ENCODE measurements at regions not wholly inside any gene's neighbourhood (a gene's known extent, or its start where the extent isn't known, plus 50 kb on each side); places are given as distances from the start of the nearest gene placed in this dataset.

DNA sequence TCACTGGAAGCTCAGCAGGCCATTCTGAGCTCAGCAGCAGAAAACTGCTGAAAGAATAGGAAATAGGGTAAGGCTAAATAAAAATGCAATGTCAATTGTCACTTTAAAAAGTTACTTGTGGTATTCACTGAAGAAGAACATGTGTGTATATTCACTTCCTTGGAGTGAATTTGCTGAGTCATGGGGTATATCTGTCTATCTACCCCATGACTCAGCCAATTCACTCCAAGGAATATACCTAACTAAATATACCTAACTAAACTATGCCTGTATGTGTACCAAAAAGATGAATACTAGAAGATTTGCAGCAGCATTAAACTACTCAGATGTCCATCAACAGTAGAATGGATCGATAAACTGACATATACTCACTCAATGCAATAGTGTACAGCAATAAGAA lies 69.5 kb upstream of the KCNAB1 start:
- ChIA-PET CTCF (no interaction called here), POLR2A (no interaction called here)
- Mint-ChIP-seq H3K4me1 (ENCODE audit: low read depth, unreplicated experiment) (no peaks in the 10 kb centered on the region), H3K4me3 (ENCODE audit: unreplicated experiment) (no peak overlapping the region), H3K9me3 (ENCODE audit: unreplicated experiment) (peaks cover 14% of the 10 kb centered on the region), H3K36me3 (ENCODE audit: insufficient read depth, unreplicated experiment) (no peaks in the 10 kb centered on the region), H3K27me3 (ENCODE audit: insufficient read depth, unreplicated experiment) (peaks cover 2% of the 10 kb centered on the region), H3K27ac (ENCODE audit: unreplicated experiment) (no peak overlapping the region)
- H3K36me3 ChIP-seq (ENCODE audit: control insufficient read depth, insufficient read depth, low read length) = no peaks in the 10 kb centered on the region
- no peak overlapping the region for H3K4me3 ChIP-seq (ENCODE audit: low read depth, low read length)
- intact Hi-C loops (cut with micrococcal nuclease; ENCODE audit: unreplicated experiment) = no loop called here
- TF ChIP-seq, protein P1, sequence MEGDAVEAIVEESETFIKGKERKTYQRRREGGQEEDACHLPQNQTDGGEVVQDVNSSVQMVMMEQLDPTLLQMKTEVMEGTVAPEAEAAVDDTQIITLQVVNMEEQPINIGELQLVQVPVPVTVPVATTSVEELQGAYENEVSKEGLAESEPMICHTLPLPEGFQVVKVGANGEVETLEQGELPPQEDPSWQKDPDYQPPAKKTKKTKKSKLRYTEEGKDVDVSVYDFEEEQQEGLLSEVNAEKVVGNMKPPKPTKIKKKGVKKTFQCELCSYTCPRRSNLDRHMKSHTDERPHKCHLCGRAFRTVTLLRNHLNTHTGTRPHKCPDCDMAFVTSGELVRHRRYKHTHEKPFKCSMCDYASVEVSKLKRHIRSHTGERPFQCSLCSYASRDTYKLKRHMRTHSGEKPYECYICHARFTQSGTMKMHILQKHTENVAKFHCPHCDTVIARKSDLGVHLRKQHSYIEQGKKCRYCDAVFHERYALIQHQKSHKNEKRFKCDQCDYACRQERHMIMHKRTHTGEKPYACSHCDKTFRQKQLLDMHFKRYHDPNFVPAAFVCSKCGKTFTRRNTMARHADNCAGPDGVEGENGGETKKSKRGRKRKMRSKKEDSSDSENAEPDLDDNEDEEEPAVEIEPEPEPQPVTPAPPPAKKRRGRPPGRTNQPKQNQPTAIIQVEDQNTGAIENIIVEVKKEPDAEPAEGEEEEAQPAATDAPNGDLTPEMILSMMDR (IDR thresholded peaks at IDR 0.05; ENCODE audit: insufficient read depth in 1 of 2, low read depth in 1 of 2, low read length in 1 of 2, severe bottlenecking in 1 of 2, unreplicated experiment in 1 of 2) = no peak
- H3K4me1 ChIP-seq = no peaks in the 10 kb centered on the region
- H3K27me3 ChIP-seq (replicated peaks; ENCODE audit: control insufficient read depth, insufficient read depth, low read length) = no peaks in the 10 kb centered on the region
- H3K9me3 ChIP-seq = peaks cover 9% of the 10 kb centered on the region; the same call in 1 of the 2 replicates
- no TSS peak for BruUV-seq (replicated peaks)
- DNase-seq = no peak

DNA sequence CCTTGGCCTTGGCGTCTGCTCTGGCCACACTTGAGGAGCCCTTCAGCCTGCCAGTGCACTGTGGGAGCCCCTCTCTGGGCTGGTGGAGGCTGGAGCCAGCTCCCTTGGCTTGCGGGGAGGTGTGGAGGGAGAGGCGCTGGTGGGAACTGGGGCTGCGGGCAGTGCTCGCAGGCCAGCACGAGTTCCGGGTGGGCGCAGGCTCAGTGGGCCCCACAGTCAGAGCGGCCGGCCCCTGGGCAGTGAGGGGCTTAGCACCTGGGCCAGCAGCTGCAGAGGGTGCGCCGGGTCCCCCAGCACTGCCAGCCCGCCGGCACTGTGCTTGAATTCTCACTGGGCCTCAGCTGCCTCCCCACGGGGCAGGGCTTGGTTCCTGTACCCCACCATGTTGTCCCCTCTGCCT lies 68.7 kb upstream of the KCNAB1 start:
- Mint-ChIP-seq H3K9me3 (ENCODE audit: unreplicated experiment) (peaks cover 14% of the 10 kb centered on the region), H3K27me3 (ENCODE audit: insufficient read depth, unreplicated experiment) (peaks cover 6% of the 10 kb centered on the region), H3K4me1 (ENCODE audit: low read depth, unreplicated experiment) (no peaks in the 10 kb centered on the region), H3K27ac (ENCODE audit: unreplicated experiment) (no peak overlapping the region), H3K36me3 (ENCODE audit: insufficient read depth, unreplicated experiment) (no peaks in the 10 kb centered on the region), H3K4me3 (ENCODE audit: unreplicated experiment) (no peak overlapping the region)
- H3K27me3 ChIP-seq (replicated peaks; ENCODE audit: control insufficient read depth, insufficient read depth, low read length) = no peaks in the 10 kb centered on the region
- CTCF ChIA-PET = no interaction called here
- TF ChIP-seq, protein P1 (IDR thresholded peaks at IDR 0.05; ENCODE audit: insufficient read depth in 1 of 2, low read depth in 1 of 2, low read length in 1 of 2, severe bottlenecking in 1 of 2, unreplicated experiment in 1 of 2) = no peak
- no peak for DNase-seq
- no peaks in the 10 kb centered on the region for H3K36me3 ChIP-seq (ENCODE audit: control insufficient read depth, insufficient read depth, low read length)
- H3K9me3 ChIP-seq = peaks cover 9% of the 10 kb centered on the region; the same call in 1 of the 2 replicates
- H3K4me1 ChIP-seq = no peaks in the 10 kb centered on the region
- POLR2A ChIA-PET = no interaction called here
- no TSS peak for BruUV-seq (replicated peaks)
- no peak overlapping the region for H3K4me3 ChIP-seq (ENCODE audit: low read depth, low read length)
- intact Hi-C loops (cut with micrococcal nuclease; ENCODE audit: unreplicated experiment) = no loop called here

DNA sequence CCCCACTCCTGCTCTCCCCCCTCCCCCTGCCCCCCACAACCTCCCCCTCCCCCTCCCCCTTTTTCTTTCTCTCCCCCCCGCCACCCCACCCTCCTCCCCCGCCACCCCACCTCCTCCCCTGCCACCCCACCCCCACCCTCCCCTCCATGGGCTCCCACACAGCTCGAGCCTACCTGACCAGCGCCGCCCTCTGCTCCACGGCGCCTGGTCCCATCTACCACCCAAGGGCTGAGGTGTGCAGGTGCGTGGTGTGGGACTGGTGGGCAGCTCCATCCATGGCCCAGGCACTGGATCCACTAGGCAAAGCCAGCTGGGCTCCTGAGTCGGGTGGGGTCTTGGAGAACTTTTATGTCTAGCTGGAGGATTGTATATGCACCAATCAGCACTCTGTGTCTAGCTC lies 68.3 kb upstream of the KCNAB1 start:
- Mint-ChIP-seq H3K27ac (ENCODE audit: unreplicated experiment) (no peak overlapping the region), H3K27me3 (ENCODE audit: insufficient read depth, unreplicated experiment) (peaks cover 6% of the 10 kb centered on the region), H3K4me3 (ENCODE audit: unreplicated experiment) (no peak overlapping the region), H3K4me1 (ENCODE audit: low read depth, unreplicated experiment) (no peaks in the 10 kb centered on the region), H3K36me3 (ENCODE audit: insufficient read depth, unreplicated experiment) (no peaks in the 10 kb centered on the region), H3K9me3 (ENCODE audit: unreplicated experiment) (peaks cover 14% of the 10 kb centered on the region)
- Histone ChIP-seq H3K36me3 (ENCODE audit: control insufficient read depth, insufficient read depth, low read length) (no peaks in the 10 kb centered on the region), H3K4me3 (ENCODE audit: low read depth, low read length) (no peak overlapping the region), H3K27me3 (replicated peaks; ENCODE audit: control insufficient read depth, insufficient read depth, low read length) (no peaks in the 10 kb centered on the region), H3K9me3 (peaks cover 9% of the 10 kb centered on the region; the same call in 1 of the 2 replicates), H3K4me1 (no peaks in the 10 kb centered on the region)
- POLR2A ChIA-PET = no interaction called here
- BruUV-seq (replicated peaks) = no TSS peak
- intact Hi-C loops (cut with micrococcal nuclease; ENCODE audit: unreplicated experiment) = no loop called here
- DNase-seq = no peak
- TF ChIP-seq, protein P1 (IDR thresholded peaks at IDR 0.05; ENCODE audit: insufficient read depth in 1 of 2, low read depth in 1 of 2, low read length in 1 of 2, severe bottlenecking in 1 of 2, unreplicated experiment in 1 of 2) = no peak
- CTCF ChIA-PET = no interaction called here
